Activated T-helper 17 cell treated with anti-CD3 and anti-CD28 coated beads, Interleukin-2, amount 50 U/mL, for 72 hours (primary cell): ENCODE measurements at regions not wholly inside any gene's neighbourhood (a gene's known extent, or its start where the extent isn't known, plus 50 kb on each side); places are given as distances from the start of the nearest gene placed in this dataset.

Experiments
- ATAC-seq: fragments of 150-1000 bp; cut with Tn5 transposase; replicated peaks from 2 replicates; pipeline ENCODE4 v1.10.0; 2021; ENCODE audit warnings: mild to moderate bottlenecking, moderate library complexity
- H3K27ac Mint-ChIP-seq: one replicate; pipeline ENCODE4 v1.8.0; 2022; ENCODE audit warnings: mixed read lengths
- H3K27me3 Mint-ChIP-seq: one replicate; pipeline ENCODE4 v1.8.0; 2022; ENCODE audit warnings: mixed read lengths
- H3K36me3 Mint-ChIP-seq: one replicate; pipeline ENCODE4 v1.8.0; 2022; ENCODE audit warnings: low read depth, mild to moderate bottlenecking, mixed read lengths
- H3K4me1 Mint-ChIP-seq: one replicate; pipeline ENCODE4 v1.8.0; 2022; ENCODE audit warnings: mixed read lengths
- H3K4me3 Mint-ChIP-seq: one replicate; pipeline ENCODE4 v1.8.0; 2022; ENCODE audit warnings: mild to moderate bottlenecking, mixed read lengths
- H3K9me3 Mint-ChIP-seq: one replicate; pipeline ENCODE4 v1.8.0; 2022; ENCODE audit warnings: mixed read lengths

DNA sequence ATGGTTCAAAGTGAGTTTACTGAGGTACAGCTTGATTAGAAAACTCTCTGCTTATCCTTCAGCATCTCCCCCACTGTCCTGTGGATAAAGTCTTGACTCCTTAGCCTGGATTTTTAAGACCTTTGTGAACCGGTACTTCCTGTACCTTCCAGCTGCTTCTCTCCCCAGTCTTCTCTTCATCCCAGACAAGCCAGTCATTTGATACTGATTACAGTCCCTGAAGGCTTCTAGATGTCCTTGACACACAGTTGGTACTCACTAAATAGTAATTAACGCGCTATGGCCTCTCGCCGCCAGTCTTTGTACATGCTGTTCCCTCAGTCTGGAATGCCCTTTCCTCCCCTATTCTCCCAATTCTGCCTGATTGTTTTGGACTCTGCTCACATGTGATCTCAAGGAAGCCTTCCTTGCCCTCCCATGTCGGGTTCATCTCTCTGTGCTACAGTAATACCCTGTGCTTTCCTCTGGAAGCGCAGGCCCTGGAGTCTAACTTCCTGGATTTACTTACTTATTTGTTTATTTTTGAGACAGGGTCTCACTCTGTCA, 50.6 kb upstream of the PTGR2 start:
- Mint-ChIP-seq H3K36me3 (no peaks in the 10 kb centered on the region), H3K4me3 (no peak overlapping the region), H3K27ac (no peak overlapping the region), H3K4me1 (no peaks in the 10 kb centered on the region), H3K27me3 (no peaks in the 10 kb centered on the region), H3K9me3 (no peaks in the 10 kb centered on the region)
- no peak for ATAC-seq

- Mint-ChIP-seq H3K9me3 (no peaks in the 10 kb centered on the region), H3K4me1 (no peaks in the 10 kb centered on the region), H3K27me3 (no peaks in the 10 kb centered on the region), H3K4me3 (no peak overlapping the region), H3K36me3 (no peaks in the 10 kb centered on the region), H3K27ac (no peak overlapping the region)
- ATAC-seq = no peak
Measured at GRCh38 chr14:73797543-73798265, 53.9 kb upstream of the PTGR2 start.

- ATAC-seq = no peak
- no peaks in the 10 kb centered on the region for H3K27me3 Mint-ChIP-seq
- H3K9me3 Mint-ChIP-seq = no peaks in the 10 kb centered on the region
- no peak overlapping the region for H3K27ac Mint-ChIP-seq
- H3K4me1 Mint-ChIP-seq = no peaks in the 10 kb centered on the region
- H3K4me3 Mint-ChIP-seq = no peak overlapping the region
- H3K36me3 Mint-ChIP-seq = no peaks in the 10 kb centered on the region
Measured at GRCh38 chr14:73796893-73797542, 54.6 kb upstream of the PTGR2 start.

GRCh38 chr14:73796415-73796814, 55.2 kb upstream of the PTGR2 start:
- Mint-ChIP-seq H3K27me3 (no peaks in the 10 kb centered on the region), H3K9me3 (no peaks in the 10 kb centered on the region), H3K4me1 (no peaks in the 10 kb centered on the region), H3K36me3 (no peaks in the 10 kb centered on the region), H3K4me3 (no peak overlapping the region), H3K27ac (no peak overlapping the region)
- no peak for ATAC-seq

- H3K4me3 Mint-ChIP-seq = no peak overlapping the region
- H3K9me3 Mint-ChIP-seq = no peaks in the 10 kb centered on the region
- no peaks in the 10 kb centered on the region for H3K36me3 Mint-ChIP-seq
- no peak for ATAC-seq
- no peaks in the 10 kb centered on the region for H3K27me3 Mint-ChIP-seq
- no peaks in the 10 kb centered on the region for H3K4me1 Mint-ChIP-seq
- H3K27ac Mint-ChIP-seq = no peak overlapping the region
Measured at GRCh38 chr14:73795974-73796373, 55.7 kb upstream of the PTGR2 start.

DNA sequence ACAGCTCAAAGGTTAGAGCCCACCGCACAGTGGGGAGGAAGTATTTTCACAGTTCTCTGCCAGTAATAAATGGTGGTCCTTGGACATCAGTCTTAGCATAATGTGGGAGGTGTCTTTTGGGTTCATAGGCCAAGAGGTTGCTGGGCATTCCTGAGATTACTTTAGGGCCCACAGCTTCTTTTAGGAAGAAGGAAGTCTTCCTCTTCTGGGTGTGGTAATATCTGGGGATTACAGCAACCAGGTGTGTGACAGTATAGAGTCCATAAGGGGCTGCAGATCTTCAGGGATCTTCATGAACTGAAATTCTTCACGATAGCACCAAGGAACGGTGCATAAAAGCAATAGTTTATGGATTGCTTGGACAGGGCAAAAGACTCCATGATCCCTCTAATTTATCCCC, 56.2 kb upstream of the PTGR2 start:
- no peak overlapping the region for H3K27ac Mint-ChIP-seq
- H3K4me3 Mint-ChIP-seq = no peak overlapping the region
- no peaks in the 10 kb centered on the region for H3K4me1 Mint-ChIP-seq
- H3K27me3 Mint-ChIP-seq = no peaks in the 10 kb centered on the region
- H3K36me3 Mint-ChIP-seq = no peaks in the 10 kb centered on the region
- H3K9me3 Mint-ChIP-seq = no peaks in the 10 kb centered on the region
- ATAC-seq = no peak

- Mint-ChIP-seq H3K27ac (no peak overlapping the region), H3K36me3 (no peaks in the 10 kb centered on the region), H3K4me1 (peaks cover 4% of the 10 kb centered on the region), H3K27me3 (no peaks in the 10 kb centered on the region), H3K4me3 (no peak overlapping the region), H3K9me3 (no peaks in the 10 kb centered on the region)
- no peak for ATAC-seq
Measured at GRCh38 chr14:73794146-73794545, 57.5 kb upstream of the PTGR2 start.

GRCh38 chr14:73792481-73792880, 59.1 kb upstream of the PTGR2 start:
- no peak for ATAC-seq
- peaks cover 6% of the 10 kb centered on the region for H3K36me3 Mint-ChIP-seq
- H3K4me1 Mint-ChIP-seq = peaks cover 12% of the 10 kb centered on the region
- no peaks in the 10 kb centered on the region for H3K27me3 Mint-ChIP-seq
- H3K9me3 Mint-ChIP-seq = no peaks in the 10 kb centered on the region
- H3K4me3 Mint-ChIP-seq = no peak overlapping the region
- H3K27ac Mint-ChIP-seq = no peak overlapping the region

GRCh38 chr14:73789989-73790581, 61.5 kb upstream of the PTGR2 start:
- ATAC-seq = no peak
- peak overlapping the region; percentile 91 for H3K4me3 Mint-ChIP-seq
- no peaks in the 10 kb centered on the region for H3K9me3 Mint-ChIP-seq
- H3K27me3 Mint-ChIP-seq = no peaks in the 10 kb centered on the region
- H3K4me1 Mint-ChIP-seq = peaks cover 18% of the 10 kb centered on the region
- peaks cover 22% of the 10 kb centered on the region for H3K36me3 Mint-ChIP-seq
- H3K27ac Mint-ChIP-seq = peak overlapping the region; percentile 97

- peak overlapping the region; percentile 91 for H3K4me3 Mint-ChIP-seq
- H3K36me3 Mint-ChIP-seq = peaks cover 22% of the 10 kb centered on the region
- H3K4me1 Mint-ChIP-seq = peaks cover 28% of the 10 kb centered on the region
- H3K27me3 Mint-ChIP-seq = no peaks in the 10 kb centered on the region
- H3K9me3 Mint-ChIP-seq = no peaks in the 10 kb centered on the region
- ATAC-seq = no peak
- H3K27ac Mint-ChIP-seq = peak overlapping the region; percentile 97
Measured at GRCh38 chr14:73788701-73789551, 62.7 kb upstream of the PTGR2 start.

- peak overlapping the region; percentile 97 for H3K27ac Mint-ChIP-seq
- peaks cover 33% of the 10 kb centered on the region for H3K4me1 Mint-ChIP-seq
- H3K4me3 Mint-ChIP-seq = peak overlapping the region; percentile 91
- H3K9me3 Mint-ChIP-seq = no peaks in the 10 kb centered on the region
- H3K36me3 Mint-ChIP-seq = peaks cover 25% of the 10 kb centered on the region
- H3K27me3 Mint-ChIP-seq = no peaks in the 10 kb centered on the region
- ATAC-seq = no peak
Measured at GRCh38 chr14:73788317-73788598, 63.4 kb upstream of the PTGR2 start.

- Mint-ChIP-seq H3K36me3 (peaks cover 31% of the 10 kb centered on the region), H3K27me3 (no peaks in the 10 kb centered on the region), H3K4me3 (peak overlapping the region; percentile 91), H3K9me3 (no peaks in the 10 kb centered on the region), H3K27ac (peak overlapping the region; percentile 97), H3K4me1 (peaks cover 39% of the 10 kb centered on the region)
- ATAC-seq = peak; percentile 70
Measured at GRCh38 chr14:73787486-73788316, 63.9 kb upstream of the PTGR2 start.

DNA sequence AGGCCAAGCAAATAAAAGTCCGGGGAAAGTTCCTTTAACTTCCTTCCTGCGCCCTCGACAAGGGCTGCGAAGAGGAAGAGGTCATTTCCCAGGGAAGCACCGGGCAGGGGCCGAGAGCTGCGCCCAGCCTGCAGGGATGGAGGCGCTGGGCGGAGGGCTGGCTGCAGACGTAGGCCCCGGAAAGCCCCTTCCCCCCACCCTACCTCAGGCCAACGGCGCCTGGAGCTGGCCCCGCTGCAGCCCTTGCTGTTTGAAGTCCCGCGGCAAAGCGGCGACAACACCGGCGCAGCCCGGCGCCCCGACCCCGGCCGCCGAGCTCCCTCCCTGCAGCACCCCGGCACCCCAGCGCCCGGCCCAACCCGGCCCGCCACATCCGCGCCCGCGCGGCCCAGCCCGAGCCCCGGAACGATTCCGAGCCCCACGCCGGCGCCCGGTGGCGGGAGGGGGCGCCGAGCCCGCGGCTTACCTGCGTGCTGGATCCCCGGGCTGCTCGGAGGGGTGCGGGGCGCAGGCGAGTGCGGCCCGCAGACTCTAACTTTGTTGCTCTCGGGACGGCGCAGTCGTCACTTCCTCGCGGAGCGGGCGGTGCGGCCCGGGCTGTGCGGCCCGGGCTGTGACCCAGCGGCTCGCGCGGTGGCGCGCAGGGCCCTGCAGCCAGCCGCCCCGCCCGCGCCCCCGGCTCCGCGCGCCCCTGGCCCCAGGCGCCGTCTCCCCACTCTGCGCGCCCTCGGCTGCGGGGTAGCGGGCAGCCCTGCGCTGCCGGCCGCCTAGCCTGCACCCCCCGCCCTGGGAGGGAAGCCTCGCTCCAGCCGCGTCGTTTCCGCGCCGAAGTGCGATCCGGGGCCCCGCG, 64.8 kb upstream of the PTGR2 start:
- peaks cover 35% of the 10 kb centered on the region for H3K36me3 Mint-ChIP-seq
- H3K4me3 Mint-ChIP-seq = peak overlapping the region; percentile 96
- H3K27ac Mint-ChIP-seq = peak overlapping the region; percentile 97
- peaks cover 41% of the 10 kb centered on the region for H3K4me1 Mint-ChIP-seq
- no peaks in the 10 kb centered on the region for H3K27me3 Mint-ChIP-seq
- no peaks in the 10 kb centered on the region for H3K9me3 Mint-ChIP-seq
- ATAC-seq = peak; percentile 64
